ENCODE measurements at regions not wholly inside any gene's neighbourhood (a gene's known extent, or its start where the extent isn't known, plus 50 kb on each side); places are given as distances from the start of the nearest gene placed in this dataset.

DNA sequence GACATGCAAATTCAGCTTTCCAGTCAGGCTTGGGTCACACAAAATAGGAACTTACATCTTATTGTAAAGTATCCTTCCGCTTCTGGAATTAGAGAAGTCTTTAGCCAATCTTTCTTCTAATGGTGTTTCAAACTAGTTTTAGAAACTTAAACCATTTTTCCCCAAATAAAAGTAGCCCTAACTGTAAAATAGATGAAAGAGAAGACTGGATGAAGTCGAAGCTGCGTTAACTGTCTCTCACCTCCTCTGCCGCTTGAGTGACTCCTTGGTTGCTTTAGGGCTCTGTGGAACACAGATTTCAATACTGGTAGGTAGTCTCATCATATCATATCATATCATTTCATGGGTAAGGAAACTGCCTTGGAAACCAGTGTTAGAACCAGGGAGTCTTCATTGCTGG lies 498.4 kb downstream of the XIRP2 start:
- TF ChIP-seq, protein P1, sequence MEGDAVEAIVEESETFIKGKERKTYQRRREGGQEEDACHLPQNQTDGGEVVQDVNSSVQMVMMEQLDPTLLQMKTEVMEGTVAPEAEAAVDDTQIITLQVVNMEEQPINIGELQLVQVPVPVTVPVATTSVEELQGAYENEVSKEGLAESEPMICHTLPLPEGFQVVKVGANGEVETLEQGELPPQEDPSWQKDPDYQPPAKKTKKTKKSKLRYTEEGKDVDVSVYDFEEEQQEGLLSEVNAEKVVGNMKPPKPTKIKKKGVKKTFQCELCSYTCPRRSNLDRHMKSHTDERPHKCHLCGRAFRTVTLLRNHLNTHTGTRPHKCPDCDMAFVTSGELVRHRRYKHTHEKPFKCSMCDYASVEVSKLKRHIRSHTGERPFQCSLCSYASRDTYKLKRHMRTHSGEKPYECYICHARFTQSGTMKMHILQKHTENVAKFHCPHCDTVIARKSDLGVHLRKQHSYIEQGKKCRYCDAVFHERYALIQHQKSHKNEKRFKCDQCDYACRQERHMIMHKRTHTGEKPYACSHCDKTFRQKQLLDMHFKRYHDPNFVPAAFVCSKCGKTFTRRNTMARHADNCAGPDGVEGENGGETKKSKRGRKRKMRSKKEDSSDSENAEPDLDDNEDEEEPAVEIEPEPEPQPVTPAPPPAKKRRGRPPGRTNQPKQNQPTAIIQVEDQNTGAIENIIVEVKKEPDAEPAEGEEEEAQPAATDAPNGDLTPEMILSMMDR (IDR thresholded peaks at IDR 0.05; ENCODE audit: low read depth, low read length): no peak
- TF ChIP-seq EZH2phosphoT487 (IDR thresholded peaks at IDR 0.05; ENCODE audit: low read depth): no peak

Measured in OCI-LY3 (cell line).